Brain microvascular endothelial cell (primary cell): ENCODE measurements at regions not wholly inside any gene's neighbourhood (a gene's known extent, or its start where the extent isn't known, plus 50 kb on each side); places are given as distances from the start of the nearest gene placed in this dataset.

Experiments used
- DNase-seq: peaks from one replicate; pipeline ENCODE4 v3.0.0-alpha.2; 2020
- H3K27ac ChIP-seq: fragments of 250-450 bp; sonication (Bioruptor Pico); 2 replicates; pipeline ENCODE4 v1.5.1; 2020; ENCODE audit warnings: mild to moderate bottlenecking, moderate library complexity
- H3K27me3 ChIP-seq: fragments of 250-450 bp; sonication (Bioruptor Pico); replicated peaks from 2 replicates; pipeline ENCODE4 v1.5.1; 2020; ENCODE audit warnings: mild to moderate bottlenecking
- H3K36me3 ChIP-seq: fragments of 250-450 bp; sonication (Bioruptor Pico); replicated peaks from 2 replicates; pipeline ENCODE4 v1.5.1; 2020; ENCODE audit warnings: mild to moderate bottlenecking
- H3K4me3 ChIP-seq: 2 replicates; pipeline ENCODE4 v1.5.1; 2011; ENCODE audit warnings: low read depth, mild to moderate bottlenecking, control low read depth, low read length, moderate library complexity
- in situ Hi-C: cut with HindIII; loops from 2 replicates; pipeline ENCODE4 v1.10.0; 2017; ENCODE audit warnings: low sequenced_read_pairs, low pct_ligation_motif_present
- TF ChIP-seq, protein P1 (sequence below): IDR thresholded peaks from 2 replicates; pipeline ENCODE4 v1.5.1; 2011; ENCODE audit warnings: low read depth, mild to moderate bottlenecking, moderate library complexity, low read length, control low read depth, inconsistent platforms; ENCODE audit errors: missing control alignments

DNA sequence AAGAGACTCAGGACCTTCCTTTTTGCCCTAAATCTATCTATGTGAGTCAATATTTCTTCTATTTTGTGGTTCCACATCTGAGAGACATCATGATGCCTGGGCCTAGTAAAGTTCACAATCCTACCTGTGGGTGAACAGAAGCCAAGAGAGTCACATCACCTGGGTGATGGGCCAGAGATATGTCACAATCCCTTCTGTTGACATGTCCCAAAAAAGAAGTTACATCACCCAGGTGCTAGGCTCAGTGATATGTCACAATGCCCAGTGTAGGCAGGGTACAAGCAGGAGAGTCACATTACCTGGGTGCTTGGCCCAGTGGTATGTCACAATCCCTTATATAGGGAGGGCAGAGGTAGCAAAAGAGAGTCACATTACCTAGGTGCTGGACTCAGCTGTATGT lies 2101.9 kb downstream of the TP53TG3F start:
- Histone ChIP-seq H3K27ac (no peak overlapping the region), H3K36me3 (no peaks in the 10 kb centered on the region), H3K27me3 (no peaks in the 10 kb centered on the region), H3K4me3 (no peak overlapping the region)
- in situ Hi-C loops: no loop called here
- DNase-seq: no peak
- TF ChIP-seq, protein P1, sequence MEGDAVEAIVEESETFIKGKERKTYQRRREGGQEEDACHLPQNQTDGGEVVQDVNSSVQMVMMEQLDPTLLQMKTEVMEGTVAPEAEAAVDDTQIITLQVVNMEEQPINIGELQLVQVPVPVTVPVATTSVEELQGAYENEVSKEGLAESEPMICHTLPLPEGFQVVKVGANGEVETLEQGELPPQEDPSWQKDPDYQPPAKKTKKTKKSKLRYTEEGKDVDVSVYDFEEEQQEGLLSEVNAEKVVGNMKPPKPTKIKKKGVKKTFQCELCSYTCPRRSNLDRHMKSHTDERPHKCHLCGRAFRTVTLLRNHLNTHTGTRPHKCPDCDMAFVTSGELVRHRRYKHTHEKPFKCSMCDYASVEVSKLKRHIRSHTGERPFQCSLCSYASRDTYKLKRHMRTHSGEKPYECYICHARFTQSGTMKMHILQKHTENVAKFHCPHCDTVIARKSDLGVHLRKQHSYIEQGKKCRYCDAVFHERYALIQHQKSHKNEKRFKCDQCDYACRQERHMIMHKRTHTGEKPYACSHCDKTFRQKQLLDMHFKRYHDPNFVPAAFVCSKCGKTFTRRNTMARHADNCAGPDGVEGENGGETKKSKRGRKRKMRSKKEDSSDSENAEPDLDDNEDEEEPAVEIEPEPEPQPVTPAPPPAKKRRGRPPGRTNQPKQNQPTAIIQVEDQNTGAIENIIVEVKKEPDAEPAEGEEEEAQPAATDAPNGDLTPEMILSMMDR: no peak

DNA sequence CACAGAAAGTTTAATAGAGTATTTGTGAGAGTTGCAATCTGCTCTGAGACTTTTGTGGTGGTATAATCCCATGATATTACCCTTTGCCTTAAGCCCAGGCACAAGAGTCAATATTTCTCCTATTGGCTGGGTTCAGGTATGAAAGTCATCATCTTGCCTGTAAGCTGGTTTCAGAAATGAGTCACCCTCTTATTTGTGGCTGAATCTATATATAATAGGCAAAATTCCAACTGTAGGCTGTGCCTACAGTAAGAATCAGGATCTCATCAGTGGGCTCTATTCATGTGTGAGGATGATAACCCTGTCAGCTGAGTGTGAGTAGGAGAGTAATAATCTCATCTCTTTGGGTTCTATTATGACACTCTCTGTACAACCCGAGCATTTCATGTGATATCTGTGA lies 2103.1 kb downstream of the TP53TG3F start:
- Histone ChIP-seq H3K36me3 (no peaks in the 10 kb centered on the region), H3K27ac (no peak overlapping the region), H3K27me3 (no peaks in the 10 kb centered on the region), H3K4me3 (no peak overlapping the region)
- DNase-seq: no peak
- in situ Hi-C loops: no loop called here
- TF ChIP-seq, protein P1: no peak

DNA sequence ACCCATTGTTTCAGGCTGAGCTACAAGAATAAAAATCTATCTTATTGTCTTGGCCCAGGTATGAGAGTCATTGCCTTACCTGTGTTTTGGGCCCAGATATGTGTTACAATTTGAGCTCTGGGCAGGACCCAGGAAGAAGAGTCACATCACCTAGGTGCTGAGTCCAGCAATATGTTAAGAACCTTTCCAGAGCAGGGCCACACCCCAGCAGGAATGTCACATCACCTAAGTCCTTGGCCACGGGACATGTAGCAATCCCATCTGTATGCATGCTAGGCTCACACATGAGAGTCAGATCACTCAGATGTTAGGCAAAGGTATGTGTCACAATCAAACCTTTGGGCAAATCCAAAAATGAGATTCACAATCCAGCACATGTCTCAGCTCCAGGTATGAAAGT lies 2103.5 kb downstream of the TP53TG3F start:
- Histone ChIP-seq H3K27ac (no peak overlapping the region), H3K4me3 (no peak overlapping the region), H3K36me3 (no peaks in the 10 kb centered on the region), H3K27me3 (no peaks in the 10 kb centered on the region)
- TF ChIP-seq, protein P1: no peak
- no peak for DNase-seq
- in situ Hi-C loops: no loop called here

DNA sequence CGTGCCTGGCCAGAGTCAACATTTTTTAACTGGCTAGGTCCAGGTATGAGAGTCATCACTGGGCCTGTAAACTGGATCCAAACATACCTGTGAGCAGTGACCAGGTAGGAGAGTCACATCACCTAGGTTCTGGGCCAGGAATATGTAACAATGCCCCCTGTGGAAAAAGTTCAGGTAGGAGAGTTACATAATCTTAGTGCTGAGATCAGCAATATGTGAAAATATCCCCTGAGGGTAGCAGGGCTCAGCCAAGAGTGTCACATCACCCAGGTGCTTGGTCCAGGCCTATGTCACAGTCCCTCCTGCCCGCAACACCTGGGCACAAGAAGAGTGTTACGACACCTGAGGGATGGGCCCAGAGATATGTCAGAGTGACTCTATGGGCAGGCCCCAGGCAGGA lies 2104.7 kb downstream of the TP53TG3F start:
- no peak for DNase-seq
- Histone ChIP-seq H3K27ac (no peak overlapping the region), H3K27me3 (no peaks in the 10 kb centered on the region), H3K36me3 (no peaks in the 10 kb centered on the region), H3K4me3 (no peak overlapping the region)
- in situ Hi-C loops: no loop called here
- TF ChIP-seq, protein P1: no peak

DNA sequence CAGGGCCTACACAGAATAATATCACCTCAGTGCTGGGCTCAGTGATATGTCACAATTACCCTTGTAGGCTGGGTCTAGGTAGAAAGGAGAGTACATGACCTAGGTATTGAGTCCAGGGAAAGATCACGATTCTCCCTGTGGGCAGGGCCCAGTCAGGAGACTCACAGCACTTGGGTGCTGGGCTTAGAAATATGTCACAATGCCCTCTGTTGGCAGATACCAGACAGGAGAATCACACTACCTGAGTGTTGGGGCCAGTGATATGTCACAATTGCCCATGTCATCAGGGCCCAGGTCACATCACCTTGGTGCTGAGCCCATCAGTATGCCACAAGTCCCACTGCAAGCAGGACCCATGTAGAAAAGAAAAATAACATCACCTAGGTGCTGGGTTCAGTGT lies 2105.5 kb downstream of the TP53TG3F start:
- in situ Hi-C loops: no loop called here
- H3K27ac ChIP-seq: no peak overlapping the region
- TF ChIP-seq, protein P1: no peak
- H3K4me3 ChIP-seq: no peak overlapping the region
- no peaks in the 10 kb centered on the region for H3K36me3 ChIP-seq
- no peaks in the 10 kb centered on the region for H3K27me3 ChIP-seq
- DNase-seq: no peak

DNA sequence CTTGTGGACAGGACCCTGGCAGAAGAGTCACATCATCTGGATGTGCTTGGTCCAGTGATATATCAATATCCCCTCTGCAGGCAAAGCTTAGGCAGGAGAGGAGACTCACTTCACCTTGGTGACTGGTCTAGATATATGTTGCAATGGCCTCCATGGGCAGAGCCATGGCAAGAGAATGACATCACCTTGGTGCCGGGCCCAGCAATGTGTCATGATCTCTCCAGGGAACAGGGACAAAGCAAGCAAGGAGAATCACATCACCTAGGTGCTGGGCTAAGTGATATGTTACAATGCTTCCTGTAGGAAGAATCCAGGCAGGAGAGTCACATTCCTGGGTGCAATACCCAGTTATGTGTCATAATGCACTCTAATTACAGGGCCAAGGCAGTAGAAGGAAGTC lies 2106.2 kb downstream of the TP53TG3F start:
- no peak overlapping the region for H3K4me3 ChIP-seq
- no peak for DNase-seq
- no peaks in the 10 kb centered on the region for H3K27me3 ChIP-seq
- TF ChIP-seq, protein P1: no peak
- no peaks in the 10 kb centered on the region for H3K36me3 ChIP-seq
- no peak overlapping the region for H3K27ac ChIP-seq
- in situ Hi-C loops: no loop called here
